HG02973 (cell line): ENCODE measurements at regions not wholly inside any gene's neighbourhood (a gene's known extent, or its start where the extent isn't known, plus 50 kb on each side); places are given as distances from the start of the nearest gene placed in this dataset.

Source experiments
- ATAC-seq: cut with Tn5 transposase; IDR thresholded peaks from one replicate; pipeline ENCODE4 v1.9.1; 2021; ENCODE audit warnings: moderate library complexity; ENCODE audit not compliant: unreplicated experiment

DNA sequence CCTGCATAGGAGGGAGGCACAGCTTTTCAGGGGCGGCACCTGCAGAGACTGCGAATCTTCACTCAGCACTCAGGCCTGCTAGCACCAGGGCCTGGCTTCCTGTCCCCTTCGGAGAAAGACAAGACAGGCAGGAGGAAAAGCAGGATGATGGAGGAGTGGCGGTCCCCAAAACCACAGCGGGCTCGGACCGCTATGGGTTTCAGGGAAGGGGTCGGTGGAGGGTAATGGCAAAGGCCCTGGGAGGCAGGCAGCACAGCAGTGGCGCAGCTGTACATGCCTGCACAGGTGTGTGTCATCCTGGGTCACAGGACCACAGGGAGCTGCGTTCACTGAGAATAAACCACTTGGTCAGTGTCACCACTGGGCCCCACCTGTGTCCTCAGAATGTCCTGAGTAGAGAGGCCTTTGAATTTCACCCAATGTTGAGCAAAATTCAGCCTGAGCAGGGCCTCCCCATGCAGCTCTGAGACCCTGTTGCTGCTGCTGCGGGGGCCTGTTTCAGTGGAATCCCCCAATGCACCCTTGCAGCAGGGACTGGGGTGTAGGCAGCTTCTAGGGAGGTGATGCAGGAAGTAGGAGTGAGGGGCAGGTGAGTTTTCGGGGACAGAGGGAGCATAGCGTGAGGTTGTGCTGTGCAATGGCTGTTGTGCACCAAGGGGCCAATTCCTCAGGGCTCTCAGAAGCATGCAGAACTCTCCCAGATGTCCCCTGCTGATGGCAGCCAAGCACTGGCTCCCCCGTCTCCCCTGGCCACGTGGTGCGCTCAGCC lies 90.6 kb upstream of the PPP2R2D start:
- no peak for ATAC-seq

DNA sequence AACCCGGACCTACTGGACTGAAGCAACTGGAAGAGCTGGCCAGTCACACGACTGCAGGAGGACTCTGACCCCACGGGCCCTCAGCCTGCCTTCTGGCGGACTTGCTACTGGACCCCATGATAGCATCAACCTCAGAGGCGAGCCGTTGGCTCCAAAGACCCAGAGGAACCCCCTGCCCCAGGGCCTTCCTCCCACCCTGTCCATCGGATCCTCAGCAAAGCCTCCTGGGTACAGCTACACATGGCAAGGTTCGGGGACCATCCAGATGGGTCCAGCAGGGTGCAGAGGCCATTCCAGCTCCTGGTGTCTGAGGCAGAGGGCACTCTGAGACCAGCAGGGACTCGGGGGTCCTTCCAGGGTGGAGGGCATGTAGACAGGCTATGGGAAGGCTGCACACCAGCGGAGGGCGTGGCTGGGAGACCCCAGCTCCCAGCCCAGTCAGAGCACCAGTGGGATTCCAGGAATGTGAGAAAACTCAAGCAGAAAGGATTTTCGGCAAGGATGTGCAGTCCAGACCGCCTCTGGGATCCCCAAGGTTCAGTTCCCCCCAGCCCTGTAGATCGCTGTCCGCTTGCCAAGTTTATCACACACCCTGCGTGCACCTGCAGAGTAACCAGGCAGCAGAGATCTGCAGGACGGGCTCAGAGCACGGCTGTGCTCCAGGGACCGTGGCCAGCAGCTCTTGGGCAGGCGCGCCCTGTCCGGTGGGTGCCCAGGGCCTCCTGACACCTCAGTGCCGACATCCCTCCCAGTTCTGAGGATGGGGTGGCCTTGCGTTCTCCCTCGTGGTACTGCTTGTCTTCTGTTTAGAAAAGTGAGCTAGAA lies 89.8 kb upstream of the PPP2R2D start:
- no peak for ATAC-seq

DNA sequence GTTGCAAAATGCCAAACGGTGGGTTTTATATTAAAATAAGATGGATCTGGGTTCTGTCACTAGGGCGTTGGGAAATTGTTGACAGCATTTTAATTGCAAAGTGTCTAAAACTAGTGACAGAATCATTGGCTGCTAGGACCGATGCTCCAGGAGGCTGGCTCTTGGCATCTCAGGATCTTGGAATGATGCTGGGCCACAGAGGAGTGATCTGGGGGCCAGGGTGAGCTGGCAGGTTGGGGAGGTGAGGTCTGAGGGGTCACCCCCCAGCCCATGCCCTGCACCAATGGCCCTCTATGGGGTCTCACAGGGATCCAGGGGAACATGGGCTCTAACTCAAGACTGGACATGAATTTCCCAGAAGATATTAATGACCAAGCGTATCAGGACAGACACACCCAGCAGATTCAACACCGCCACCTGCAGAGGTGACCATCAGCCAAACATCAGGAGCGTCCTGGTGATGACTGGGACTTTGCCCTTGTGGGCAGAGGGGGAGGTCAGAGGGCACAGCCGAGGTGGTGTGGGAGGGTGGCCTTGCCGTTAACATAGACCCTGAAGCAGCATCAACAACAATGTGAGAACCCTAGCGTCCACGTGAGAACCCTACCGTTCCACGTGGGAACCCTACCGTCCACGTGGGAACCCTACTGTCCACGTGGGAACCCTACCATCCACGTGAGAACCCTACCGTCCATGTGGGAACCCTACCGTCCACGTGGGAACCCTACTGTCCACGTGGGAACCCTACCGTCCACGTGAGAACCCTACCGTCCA lies 89.0 kb upstream of the PPP2R2D start:
- ATAC-seq: no peak

DNA sequence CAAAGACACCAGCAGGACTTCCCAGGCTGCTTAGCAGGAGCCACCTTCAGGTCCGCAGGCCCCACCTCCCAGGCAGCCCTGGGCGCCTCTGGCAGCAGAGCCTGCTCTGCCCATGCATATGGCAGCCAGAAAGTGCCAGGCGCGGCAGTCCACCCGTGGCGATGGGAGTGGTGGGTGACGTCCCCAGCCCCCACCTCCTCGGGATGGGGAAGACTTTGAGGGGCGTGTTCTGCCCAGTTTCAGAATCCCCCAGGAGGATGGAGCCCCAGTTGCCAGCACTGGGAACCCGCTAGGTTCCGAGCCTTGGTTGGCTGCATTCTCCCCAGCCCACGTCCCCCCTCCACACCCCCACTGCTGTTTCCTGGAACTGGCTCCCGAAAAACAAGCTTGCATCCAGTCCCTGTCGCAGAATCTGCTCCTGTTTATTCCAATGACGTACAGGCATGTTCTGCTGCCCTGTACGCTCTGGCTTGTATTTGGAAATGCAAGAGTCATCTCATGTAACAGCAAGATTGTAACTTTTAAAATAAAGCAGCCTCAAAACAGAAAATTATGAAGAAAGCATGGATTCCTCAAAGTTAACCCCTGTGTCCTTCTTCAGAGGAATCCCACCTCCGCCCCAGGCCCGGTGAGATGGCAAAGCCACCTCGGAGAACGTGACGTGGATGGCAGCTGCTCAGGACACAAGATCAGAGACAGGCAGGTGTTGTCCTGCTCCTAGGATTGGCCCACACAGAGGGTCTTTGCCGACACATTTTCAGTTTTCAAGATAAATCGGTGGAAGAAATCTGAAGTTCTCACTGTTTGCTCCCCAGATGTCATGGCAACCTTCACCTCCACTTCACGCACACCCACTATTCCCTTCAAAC lies 87.8 kb upstream of the PPP2R2D start:
- no peak for ATAC-seq

DNA sequence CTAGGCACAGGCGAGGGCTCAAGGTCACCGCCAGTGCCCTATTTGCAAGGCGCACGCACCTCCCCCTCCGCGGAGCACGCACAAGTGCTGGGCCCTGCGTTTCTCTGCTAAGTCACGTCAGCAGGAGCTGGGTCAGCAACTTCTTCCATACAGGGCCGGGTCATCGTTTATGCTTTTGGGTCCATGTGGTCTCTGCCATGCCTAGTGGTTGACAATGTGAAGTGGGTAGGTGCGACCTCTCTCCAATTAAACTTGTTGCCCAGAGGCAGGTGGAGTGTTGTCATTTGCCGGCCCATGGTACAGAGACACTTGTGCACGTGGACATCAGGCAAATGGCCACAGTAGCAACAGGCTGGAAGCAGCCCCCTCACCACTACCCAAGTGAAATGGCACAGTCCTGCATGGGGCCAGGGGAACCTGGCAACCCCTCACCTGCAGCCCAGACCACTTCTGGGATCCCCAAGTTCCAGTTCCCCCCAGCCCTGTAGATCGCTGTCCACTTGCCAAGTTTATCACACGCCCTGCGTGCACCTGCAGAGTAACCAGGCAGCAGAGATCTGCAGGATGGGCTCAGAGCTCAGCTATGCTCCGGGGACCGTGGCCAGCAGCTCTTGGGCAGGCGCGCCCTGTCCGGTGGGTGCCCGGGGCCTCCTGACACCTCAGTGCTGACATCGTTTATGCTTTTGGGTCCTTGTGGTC lies 86.1 kb upstream of the PPP2R2D start:
- ATAC-seq: no peak

DNA sequence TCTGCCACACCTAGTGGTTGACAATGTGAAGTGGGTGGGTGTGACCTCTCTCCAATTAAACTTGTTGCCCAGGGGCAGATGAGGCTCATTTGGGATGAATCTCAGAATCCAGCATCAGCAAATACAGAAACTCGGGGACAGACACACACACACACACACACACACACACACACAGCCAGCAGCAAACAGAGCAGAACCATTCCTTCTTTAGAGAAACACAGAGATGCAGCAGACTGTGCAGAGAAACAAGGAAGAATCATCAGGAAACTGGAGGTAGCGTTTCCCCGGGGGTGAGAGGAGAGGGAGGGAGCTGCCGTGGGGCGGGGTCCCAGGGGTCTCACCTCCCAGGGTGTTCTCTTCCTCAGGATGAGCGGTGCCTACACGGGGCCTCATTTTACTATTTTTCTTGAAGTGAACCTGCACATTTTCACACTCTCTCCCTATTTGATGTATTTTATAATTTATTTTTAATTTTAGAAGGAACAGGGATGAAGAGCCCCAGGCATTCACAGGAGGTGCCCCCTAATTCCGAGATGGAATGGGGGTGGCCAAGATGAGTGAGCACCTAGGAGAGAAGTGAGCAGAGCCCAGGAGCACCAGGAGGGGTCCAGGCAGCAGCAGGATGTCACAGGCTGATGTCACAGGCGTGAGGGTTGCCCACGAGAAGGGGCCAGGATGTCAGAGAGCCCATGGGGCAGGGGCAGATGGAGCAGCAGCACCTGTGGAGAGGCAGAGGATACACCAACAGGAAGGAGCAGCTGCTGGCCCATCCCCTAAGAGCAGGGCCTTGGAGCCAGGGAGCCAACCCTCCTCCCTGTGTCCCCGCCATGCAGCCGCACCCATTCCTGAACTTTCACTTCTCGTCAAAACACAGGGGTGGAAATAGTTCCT lies 85.3 kb upstream of the PPP2R2D start:
- no peak for ATAC-seq

DNA sequence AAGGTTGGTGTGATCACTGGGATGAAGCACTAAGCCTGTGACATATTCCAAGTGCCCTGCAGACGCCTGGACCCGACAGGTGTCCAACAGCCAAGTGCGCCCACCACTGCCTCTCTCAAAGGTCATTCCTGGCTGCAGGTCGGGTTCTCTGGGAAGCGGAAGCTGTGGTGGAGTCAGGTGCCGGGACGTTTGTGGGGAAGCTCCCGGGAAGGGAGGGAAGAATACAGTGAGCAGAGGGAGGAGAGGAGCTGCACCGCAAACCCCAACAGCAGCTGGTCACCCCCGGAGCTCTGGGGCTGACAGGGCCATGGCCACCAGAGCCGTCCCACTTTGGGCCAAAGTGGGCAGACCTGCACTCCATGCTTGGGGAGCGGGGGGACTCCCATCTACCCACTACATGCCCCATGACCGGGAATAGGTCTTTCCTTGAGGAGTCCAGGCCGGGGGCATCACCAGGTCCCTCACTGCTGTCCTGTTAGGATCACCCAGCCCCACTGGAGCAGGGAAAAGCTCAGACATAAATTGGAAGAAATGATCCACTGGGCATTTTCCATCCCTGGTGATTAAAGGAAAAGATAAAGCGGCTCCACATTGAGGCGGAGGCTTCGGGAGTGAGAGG lies 84.5 kb upstream of the PPP2R2D start:
- ATAC-seq: no peak

DNA sequence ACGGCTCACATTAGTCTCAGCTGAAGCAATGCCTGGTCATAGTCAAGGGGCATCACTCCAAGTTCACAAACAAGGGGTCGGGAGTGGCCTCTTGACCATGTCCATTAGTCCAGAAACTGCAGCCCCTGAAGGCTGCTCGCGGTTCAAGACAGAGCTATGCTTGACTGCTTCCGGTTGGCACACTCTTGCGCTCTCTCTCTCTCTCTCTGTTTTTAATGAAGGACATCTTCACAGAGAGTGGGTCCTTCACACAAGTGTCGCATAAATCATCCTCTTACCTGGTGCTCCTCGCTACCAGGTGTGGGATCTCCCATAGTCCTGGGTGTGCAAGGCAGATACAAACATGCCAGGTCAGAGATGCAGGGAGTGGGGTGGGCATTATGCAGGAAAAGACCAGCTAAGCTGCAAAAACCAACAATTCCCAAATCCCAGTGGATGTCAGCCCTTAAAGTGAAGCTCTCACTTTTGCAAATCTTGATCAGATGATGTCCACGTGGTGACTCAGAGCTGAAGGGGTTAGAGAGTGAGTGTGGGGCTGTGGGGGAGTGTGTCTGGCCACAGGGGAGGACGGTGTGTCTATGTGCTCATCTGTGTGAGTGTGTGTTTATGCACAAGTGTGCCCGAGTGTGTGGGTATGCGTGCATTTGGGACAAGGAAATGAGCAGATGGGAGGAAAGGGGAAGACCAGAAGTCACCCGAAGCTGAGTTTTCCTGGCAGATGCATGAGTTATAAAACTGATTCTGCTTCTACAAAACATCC lies 83.7 kb upstream of the PPP2R2D start:
- ATAC-seq: no peak

DNA sequence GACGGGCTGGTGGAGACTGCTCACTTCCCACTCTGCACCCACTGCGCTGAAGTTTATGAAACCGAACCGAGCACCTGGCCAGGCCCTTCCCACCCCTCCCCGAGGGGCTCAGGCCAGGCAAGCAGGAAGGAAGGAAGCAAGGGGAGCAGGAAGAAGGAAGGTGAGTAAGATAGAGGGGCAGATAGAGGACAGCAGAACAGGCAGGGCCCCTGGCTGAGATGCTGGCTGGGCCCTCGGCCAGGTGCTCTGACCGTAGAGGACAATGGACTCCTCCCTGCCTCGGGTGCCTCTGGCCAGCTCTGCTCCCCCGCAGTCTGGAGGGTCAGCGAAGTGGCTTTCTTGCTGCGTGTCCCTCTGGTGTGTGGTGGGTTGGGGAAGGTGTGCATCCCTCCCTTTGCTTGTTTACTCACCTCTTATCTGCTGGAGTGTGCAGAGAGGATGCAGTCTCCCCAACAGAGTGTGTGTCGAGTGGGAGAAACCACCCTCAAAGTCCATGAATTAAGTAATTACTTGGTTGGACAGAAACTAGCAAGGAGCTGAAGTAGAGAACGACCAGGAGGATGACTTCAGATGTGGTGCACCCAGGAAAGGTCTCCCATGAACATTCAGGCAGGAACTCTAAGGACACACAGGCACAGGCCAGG lies 82.8 kb upstream of the PPP2R2D start:
- ATAC-seq: no peak

DNA sequence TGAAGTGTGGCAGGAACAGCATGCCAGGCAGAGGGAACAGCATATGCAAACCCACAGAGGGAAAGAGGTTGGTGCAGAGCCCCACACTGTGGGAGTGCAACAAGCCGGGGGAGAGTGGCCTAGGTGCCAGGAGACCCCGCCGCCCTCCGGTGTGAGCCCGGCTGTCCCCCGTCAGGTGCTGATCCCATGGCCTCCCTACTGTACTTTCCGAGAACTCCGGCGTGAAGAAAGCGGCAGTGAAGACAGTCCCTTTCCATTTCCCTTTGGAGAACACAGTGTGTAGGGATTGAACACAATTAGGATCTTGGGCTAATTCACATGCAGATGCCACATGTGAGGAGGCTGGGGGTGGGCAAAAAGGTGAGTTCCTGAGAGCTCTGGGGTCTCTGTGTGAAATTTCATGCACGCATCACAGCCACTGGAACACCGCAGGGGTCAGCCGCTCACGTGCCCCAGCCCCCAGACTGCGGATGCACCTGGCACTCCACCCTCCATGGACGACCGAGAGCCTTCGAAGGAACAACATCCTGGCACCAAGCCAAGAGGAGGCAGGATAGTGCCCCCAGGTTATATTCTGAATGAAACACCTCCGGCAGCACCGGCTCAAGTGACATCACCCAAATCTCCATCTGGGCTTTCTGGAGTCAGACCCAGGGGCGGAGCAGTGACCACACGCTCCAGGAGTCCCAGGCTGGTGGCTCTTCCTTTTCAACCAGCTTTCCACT lies 82.1 kb upstream of the PPP2R2D start:
- no peak for ATAC-seq

DNA sequence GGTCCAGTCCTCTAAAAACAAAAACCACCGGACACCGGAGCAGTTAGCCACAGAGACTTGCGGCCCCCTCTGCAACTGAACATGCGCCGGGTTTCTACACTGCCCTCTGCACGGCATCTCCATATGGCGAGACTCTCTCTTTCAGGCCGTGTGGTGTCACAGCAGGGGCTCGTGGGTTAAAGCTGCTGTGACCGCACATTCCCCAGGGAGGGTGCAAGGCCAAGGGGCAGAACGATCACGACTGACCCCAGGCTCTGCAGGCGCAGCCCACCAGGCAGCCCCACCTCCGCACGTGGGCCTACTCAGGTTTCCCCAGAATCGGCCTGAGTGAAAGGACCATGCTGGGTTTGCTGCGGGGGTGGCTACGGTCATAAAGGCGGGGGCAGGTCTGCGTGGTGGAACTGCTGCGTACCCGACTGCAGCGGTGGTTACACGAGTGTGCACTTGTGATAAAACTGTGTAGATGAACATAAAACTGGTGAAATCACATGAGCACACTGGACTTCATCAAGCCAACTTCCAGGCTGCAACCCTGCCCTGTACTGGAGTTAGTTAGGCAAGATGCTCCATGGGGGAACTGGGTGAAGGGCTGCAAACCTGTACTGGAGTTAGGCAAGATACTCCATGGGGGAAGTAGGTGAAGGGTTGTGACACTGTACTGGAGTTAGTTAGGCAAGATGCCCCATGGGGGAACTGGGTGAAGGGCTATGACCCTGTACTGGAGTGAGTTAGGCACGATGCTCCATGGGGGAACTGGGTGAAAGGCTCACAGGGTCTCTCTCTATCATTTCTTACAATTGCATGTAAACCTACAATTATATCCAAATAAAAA lies 81.4 kb upstream of the PPP2R2D start:
- ATAC-seq: no peak

DNA sequence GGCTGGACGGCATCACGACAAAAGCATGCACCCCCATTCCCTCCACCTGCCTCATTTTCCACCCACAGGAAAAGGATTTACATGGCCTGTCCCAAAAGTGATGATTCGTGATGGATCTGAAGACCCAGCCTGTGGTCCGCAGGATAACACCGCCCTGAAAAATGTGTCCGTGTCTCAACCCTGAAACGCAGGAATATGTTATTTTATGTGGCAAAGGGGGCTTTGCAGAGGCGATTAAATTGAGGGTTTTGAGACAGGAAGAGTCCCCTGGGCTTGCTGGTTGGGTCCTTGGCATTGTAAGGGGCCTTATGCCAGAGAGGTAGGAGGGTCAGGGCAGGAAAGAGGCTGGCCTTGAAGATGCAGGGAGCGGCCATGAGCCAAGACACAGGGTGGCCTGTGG lies 80.2 kb upstream of the PPP2R2D start:
- ATAC-seq: no peak

DNA sequence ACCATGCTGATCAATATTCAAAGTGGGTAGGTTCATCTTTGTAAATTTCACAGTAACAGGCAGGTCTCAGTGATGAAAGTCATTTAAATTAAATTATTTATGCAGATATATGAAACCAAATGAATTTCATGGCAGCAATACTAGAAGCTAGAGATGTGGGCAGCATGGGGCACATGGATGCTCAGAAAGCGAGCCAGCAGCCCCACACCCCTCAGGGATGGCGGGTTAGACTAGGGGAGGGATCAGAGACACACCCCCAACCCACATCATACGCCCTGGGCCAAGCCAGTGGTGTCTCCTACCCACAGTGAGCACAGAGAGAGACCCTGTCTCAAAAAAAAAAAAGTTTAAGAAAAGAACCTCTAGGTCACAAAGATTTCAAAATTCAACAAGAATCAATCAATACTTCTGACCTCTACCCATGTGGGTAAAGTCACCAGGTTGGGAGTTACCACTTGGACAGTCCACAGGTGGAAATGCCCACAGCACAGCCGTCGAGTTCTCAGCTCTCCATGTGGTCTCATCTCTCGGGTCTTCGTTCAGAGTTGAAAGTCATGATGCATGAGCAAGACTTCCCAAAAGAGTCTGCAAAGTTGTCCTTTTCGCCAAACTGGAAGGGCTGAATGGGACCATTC lies 79.3 kb upstream of the PPP2R2D start:
- ATAC-seq: no peak

DNA sequence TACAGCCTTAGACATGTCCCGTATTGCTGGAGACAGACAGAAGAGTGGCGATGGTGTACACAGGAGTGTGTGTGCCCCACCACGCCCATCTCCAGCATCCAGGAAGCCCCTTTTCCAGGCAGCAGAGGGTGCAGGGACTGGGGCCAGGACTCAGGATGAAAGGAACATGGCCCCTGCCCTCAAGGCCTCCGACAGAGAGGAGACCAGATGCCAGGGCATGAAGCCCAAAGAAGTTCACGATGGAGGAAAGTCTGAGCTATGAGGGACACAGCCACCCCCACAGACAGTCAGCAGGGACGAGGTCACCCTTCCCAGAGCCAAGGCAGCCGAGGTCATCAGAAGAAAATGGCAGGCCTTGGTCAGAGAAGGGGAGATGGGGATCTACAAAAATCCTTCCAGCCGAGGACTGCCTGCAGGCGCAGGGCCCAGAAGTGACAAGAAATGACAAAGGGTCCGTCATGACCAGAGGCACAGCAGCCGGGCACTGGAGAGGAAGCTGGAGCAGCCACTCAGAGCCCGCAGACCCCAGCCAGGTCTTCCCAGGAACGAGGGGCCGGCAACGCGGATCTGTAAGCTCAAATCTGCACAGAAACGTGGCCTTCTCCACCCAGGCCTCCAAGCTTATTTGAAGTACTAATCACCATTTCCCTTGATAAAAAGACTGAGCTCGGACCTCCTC lies 78.7 kb upstream of the PPP2R2D start:
- ATAC-seq: no peak

DNA sequence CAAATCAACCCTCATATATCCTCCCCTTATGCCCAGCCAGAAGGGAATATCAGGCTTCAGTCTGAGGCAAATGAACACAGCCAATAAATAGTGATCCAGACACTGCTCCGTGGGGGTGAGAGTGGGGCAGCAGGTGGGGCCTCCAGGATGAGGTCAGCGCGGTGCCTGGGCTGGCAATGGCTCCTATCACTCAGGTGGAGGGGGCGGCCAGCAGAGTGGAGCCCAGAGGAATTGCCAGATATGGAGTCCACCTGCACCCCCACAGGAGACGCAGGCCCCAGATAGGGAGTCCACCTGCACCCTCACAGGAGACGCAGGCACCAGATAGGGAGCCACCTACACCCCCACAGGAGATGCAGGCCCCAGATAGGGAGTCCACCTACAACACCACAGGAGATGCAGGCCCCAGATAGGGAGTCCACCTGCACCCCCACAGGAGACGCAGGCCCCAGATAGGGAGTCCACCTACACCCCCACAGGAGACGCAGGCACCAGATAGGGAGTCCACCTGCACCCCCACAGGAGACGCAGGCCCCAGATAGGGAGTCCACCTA lies 78.0 kb upstream of the PPP2R2D start:
- no peak for ATAC-seq
